NCI-H187 treated with DMSO at 0.1 percent for 48 hours (cell line): ENCODE measurements at regions not wholly inside any gene's neighbourhood (a gene's known extent, or its start where the extent isn't known, plus 50 kb on each side); places are given as distances from the start of the nearest gene placed in this dataset.
"Not testable (repeated sequence)": the region's sequence is repeated elsewhere in the genome, so short reads cannot be mapped to it uniquely, and the experiment has no call there.

Experiments
- DNase-seq: peaks from one replicate; lab custom pipeline; 2025; lab: John Stamatoyannopoulos, UW

- DNase-seq, result no peak
Observed at GRCh38 chr6:21918666-21919065, 325.1 kb downstream of the SOX4 start.

GRCh38 chr6:21922086-21922485, 328.5 kb downstream of the SOX4 start:
- no peak for DNase-seq

GRCh38 chr6:21924002-21924401, 330.5 kb downstream of the SOX4 start:
- no peak for DNase-seq

GRCh38 chr6:21928827-21929226, 335.3 kb downstream of the SOX4 start:
- DNase-seq, result no peak

GRCh38 chr6:21931641-21932335, 338.2 kb downstream of the SOX4 start:
- DNase-seq, result no peak

- no peak for DNase-seq
Observed at GRCh38 chr6:21933351-21933750, 339.8 kb downstream of the SOX4 start.

GRCh38 chr6:21935142-21935541, 341.6 kb downstream of the SOX4 start:
- no peak for DNase-seq

GRCh38 chr6:21935561-21936028, 342.0 kb downstream of the SOX4 start:
- no peak for DNase-seq

GRCh38 chr6:21937466-21937865, 343.9 kb downstream of the SOX4 start:
- DNase-seq, result no peak

- DNase-seq, result not testable (repeated sequence)
Observed at GRCh38 chr6:21939066-21939465, 345.5 kb downstream of the SOX4 start.

GRCh38 chr6:21941926-21942325, 348.4 kb downstream of the SOX4 start:
- no peak for DNase-seq

- no peak for DNase-seq
Observed at GRCh38 chr6:21942897-21943296, 349.3 kb downstream of the SOX4 start.

- no peak for DNase-seq
Observed at GRCh38 chr6:21946298-21946783, 350.5 kb downstream of the PRL start.

- not testable (repeated sequence) for DNase-seq
Observed at GRCh38 chr6:21947227-21947626, 349.6 kb downstream of the PRL start.

GRCh38 chr6:21947731-21948386, 349.0 kb downstream of the PRL start:
- no peak for DNase-seq

GRCh38 chr6:21949211-21949801, 347.5 kb downstream of the PRL start:
- DNase-seq, result peak; percentile 93

GRCh38 chr6:21952367-21952766, 344.5 kb downstream of the PRL start:
- no peak for DNase-seq

- no peak for DNase-seq
Observed at GRCh38 chr6:21953831-21954801, 342.7 kb downstream of the PRL start.

- DNase-seq, result no peak
Observed at GRCh38 chr6:21955053-21955595, 341.7 kb downstream of the PRL start.

GRCh38 chr6:21955951-21956350, 340.9 kb downstream of the PRL start:
- no peak for DNase-seq

- DNase-seq, result no peak
Observed at GRCh38 chr6:21958428-21958827, 338.4 kb downstream of the PRL start.

GRCh38 chr6:21961226-21961625, 335.6 kb downstream of the PRL start:
- no peak for DNase-seq
